NT2/D1 (cell line): ENCODE measurements at regions not wholly inside any gene's neighbourhood (a gene's known extent, or its start where the extent isn't known, plus 50 kb on each side); places are given as distances from the start of the nearest gene placed in this dataset.

Source experiments
- SUZ12 ChIP-seq: IDR thresholded peaks from 2 replicates; pipeline ENCODE4 v1.6.1; 2011; ENCODE audit not compliant: insufficient read length, insufficient read depth; ENCODE audit errors: extremely low read depth
- YY1 ChIP-seq: IDR thresholded peaks from 2 replicates; pipeline ENCODE4 v1.6.1; 2011; ENCODE audit not compliant: insufficient read length, insufficient read depth
- ZNF274 ChIP-seq: IDR thresholded peaks from 2 replicates; pipeline ENCODE4 v1.6.1; 2011; ENCODE audit warnings: mild to moderate bottlenecking, low read depth, low read length

- TF ChIP-seq ZNF274 = no peak
- TF ChIP-seq YY1 = no peak
- TF ChIP-seq SUZ12 = no peak
These were observed 131.6 kb upstream of the TRPM3 start for GRCh38 chr9:71253011-71253410.
